Medulla oblongata (tissue), 1 donor: ENCODE measurements at regions not wholly inside any gene's neighbourhood (a gene's known extent, or its start where the extent isn't known, plus 50 kb on each side); places are given as distances from the start of the nearest gene placed in this dataset.
A peak's percentile ranks its signal among the peaks of the same experiment; 100 is the strongest.

Experiments
- DNase-seq: peaks from one replicate; pipeline ENCODE4 v3.0.0-alpha.2; 2015; ENCODE audit errors: extremely low spot score

- no peak for DNase-seq
Observed at GRCh38 chr1:118346936-118347335, 161.9 kb upstream of the SPAG17 start.

- DNase-seq: no peak
Observed at GRCh38 chr1:118340928-118341910, 156.2 kb upstream of the SPAG17 start.

- DNase-seq: no peak
Observed at GRCh38 chr1:118339400-118340124, 154.5 kb upstream of the SPAG17 start.

- peak; percentile 20 for DNase-seq
Observed at GRCh38 chr1:118338936-118339335, 153.9 kb upstream of the SPAG17 start.

GRCh38 chr1:118337346-118337745 is 152.3 kb upstream of the SPAG17 start:
- DNase-seq: no peak

GRCh38 chr1:118335331-118335732 is 150.3 kb upstream of the SPAG17 start:
- DNase-seq: no peak

GRCh38 chr1:118334506-118334905 is 149.5 kb upstream of the SPAG17 start:
- no peak for DNase-seq

- no peak for DNase-seq
Observed at GRCh38 chr1:118333601-118334210, 148.7 kb upstream of the SPAG17 start.

- DNase-seq: no peak
Observed at GRCh38 chr1:118326960-118327629, 142.1 kb upstream of the SPAG17 start.

- DNase-seq: no peak
Observed at GRCh38 chr1:118325550-118326225, 140.7 kb upstream of the SPAG17 start.

GRCh38 chr1:118323246-118323645 is 138.2 kb upstream of the SPAG17 start:
- DNase-seq: no peak

GRCh38 chr1:118322331-118322730 is 137.3 kb upstream of the SPAG17 start:
- DNase-seq: no peak

GRCh38 chr1:118321840-118322239 is 136.8 kb upstream of the SPAG17 start:
- no peak for DNase-seq

GRCh38 chr1:118317842-118318614 is 133.0 kb upstream of the SPAG17 start:
- DNase-seq: no peak

GRCh38 chr1:118306851-118307250 is 121.8 kb upstream of the SPAG17 start:
- no peak for DNase-seq

GRCh38 chr1:118304722-118305359 is 119.8 kb upstream of the SPAG17 start:
- no peak for DNase-seq

GRCh38 chr1:118303534-118303933 is 118.5 kb upstream of the SPAG17 start:
- no peak for DNase-seq

- DNase-seq: no peak
Observed at GRCh38 chr1:118303064-118303463, 118.0 kb upstream of the SPAG17 start.

- DNase-seq: no peak
Observed at GRCh38 chr1:118302145-118302544, 117.1 kb upstream of the SPAG17 start.

- DNase-seq: no peak
Observed at GRCh38 chr1:118300808-118301207, 115.8 kb upstream of the SPAG17 start.
